ENCODE measurements at regions not wholly inside any gene's neighbourhood (a gene's known extent, or its start where the extent isn't known, plus 50 kb on each side); places are given as distances from the start of the nearest gene placed in this dataset.

GRCh38 chr3:18249126-18249525, 176.0 kb downstream of the SATB1 start:
- TF ChIP-seq POLR2AphosphoS5 (IDR thresholded peaks at IDR 0.05) (no peak), POLR2A (IDR thresholded peaks at IDR 0.05) (no peak)
